Suprapubic skin (tissue), 4 donors: ENCODE measurements at regions not wholly inside any gene's neighbourhood (a gene's known extent, or its start where the extent isn't known, plus 50 kb on each side); places are given as distances from the start of the nearest gene placed in this dataset.

Source experiments
- CTCF ChIP-seq, 2 donors: fragments of 200-600 bp in 1 of 2; fragments of 450-650 bp in 1 of 2; sonication (generic) in 1 of 2; IDR thresholded peaks; one replicate each; pipeline ENCODE4 v1.5.1; 2016 to 2019; ENCODE audit warnings: antibody characterized with exemption in 2 of 2, mild to moderate bottlenecking in 1 of 2, moderate library complexity in 1 of 2
- EP300 ChIP-seq: sonication (generic); formaldehyde crosslinking; IDR thresholded peaks from one replicate; pipeline ENCODE4 v1.6.1; 2017; ENCODE audit warnings: antibody characterized with exemption
- POLR2A ChIP-seq, 2 donors: fragments of 450-650 bp; IDR thresholded peaks; one replicate each; pipeline ENCODE4 v1.6.1; 2017; ENCODE audit warnings: antibody characterized with exemption in 2 of 2, mild to moderate bottlenecking in 2 of 2, moderate library complexity in 2 of 2
- POLR2AphosphoS5 ChIP-seq, 3 donors: sonication (generic); formaldehyde crosslinking; IDR thresholded peaks; one replicate each; pipeline ENCODE4 v1.6.1; 2017; ENCODE audit warnings: antibody characterized with exemption in 3 of 3

- TF ChIP-seq POLR2A (IDR thresholded peaks at IDR 0.05), result no peak
- TF ChIP-seq CTCF (IDR thresholded peaks at IDR 0.05), result no peak
- no peak for TF ChIP-seq POLR2AphosphoS5 (IDR thresholded peaks at IDR 0.05)
- TF ChIP-seq EP300, result no peak
Measured at GRCh38 chr12:92560713-92561542, 141.9 kb upstream of the PLEKHG7 start.
